DMS153 (cell line): ENCODE measurements at regions not wholly inside any gene's neighbourhood (a gene's known extent, or its start where the extent isn't known, plus 50 kb on each side); places are given as distances from the start of the nearest gene placed in this dataset.
"Not testable (repeated sequence)": the region's sequence is repeated elsewhere in the genome, so short reads cannot be mapped to it uniquely, and the experiment has no call there.

ENCODE experiments used
- DNase-seq: peaks from one replicate; lab custom pipeline; 2025; lab: John Stamatoyannopoulos, UW

GRCh38 chr3:181533811-181534210 is 177.9 kb upstream of the SOX2 start:
- no peak for DNase-seq

DNA sequence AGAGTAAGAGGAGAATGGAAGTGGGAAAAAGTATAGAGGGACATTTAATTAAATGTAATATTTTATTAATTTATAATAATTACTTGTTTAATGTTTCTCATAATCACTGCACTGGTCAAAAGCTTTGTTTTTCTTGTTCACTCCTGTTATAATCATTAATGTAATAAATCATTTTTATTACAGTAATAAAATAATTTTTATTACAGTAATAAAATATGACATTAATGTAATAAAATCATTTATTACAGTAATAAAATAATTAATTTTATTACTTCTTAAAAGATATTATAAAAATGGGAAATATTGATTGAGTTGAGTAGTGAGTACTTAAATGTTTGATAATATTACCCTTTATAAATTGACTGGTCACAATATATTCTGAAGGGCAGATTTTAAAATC is 181.1 kb upstream of the SOX2 start:
- no peak for DNase-seq

DNA sequence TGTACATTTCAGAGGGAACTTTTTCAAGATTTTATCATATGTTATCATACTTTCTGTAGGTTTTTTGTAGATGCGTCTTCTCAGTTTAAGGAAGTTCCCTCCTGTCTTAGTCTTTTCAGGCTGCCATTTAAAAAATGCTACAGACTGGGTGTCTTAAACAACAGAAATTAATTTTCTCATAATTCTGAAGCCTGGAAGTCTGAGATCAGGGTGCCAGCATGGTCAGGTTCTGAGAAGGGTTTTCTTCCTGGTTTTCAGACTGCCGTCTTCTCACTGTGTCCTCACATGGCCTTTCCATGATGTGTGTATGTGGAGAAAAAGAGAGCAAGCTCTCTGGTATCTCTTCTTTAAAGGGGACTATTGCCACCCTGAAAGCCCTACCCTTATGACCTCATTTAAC is 189.9 kb upstream of the SOX2 start:
- no peak for DNase-seq

GRCh38 chr3:181518222-181518621 is 193.5 kb upstream of the SOX2 start:
- no peak for DNase-seq

GRCh38 chr3:181512787-181513186 is 198.9 kb upstream of the SOX2 start:
- no peak for DNase-seq

- no peak for DNase-seq
Observed at GRCh38 chr3:181510500-181510899, 201.2 kb upstream of the SOX2 start.

- DNase-seq = no peak
Observed at GRCh38 chr3:181497358-181497757, 214.4 kb upstream of the SOX2 start.

GRCh38 chr3:181493423-181493822 is 218.3 kb upstream of the SOX2 start:
- DNase-seq = no peak

- no peak for DNase-seq
Observed at GRCh38 chr3:181488536-181488935, 223.2 kb upstream of the SOX2 start.

DNA sequence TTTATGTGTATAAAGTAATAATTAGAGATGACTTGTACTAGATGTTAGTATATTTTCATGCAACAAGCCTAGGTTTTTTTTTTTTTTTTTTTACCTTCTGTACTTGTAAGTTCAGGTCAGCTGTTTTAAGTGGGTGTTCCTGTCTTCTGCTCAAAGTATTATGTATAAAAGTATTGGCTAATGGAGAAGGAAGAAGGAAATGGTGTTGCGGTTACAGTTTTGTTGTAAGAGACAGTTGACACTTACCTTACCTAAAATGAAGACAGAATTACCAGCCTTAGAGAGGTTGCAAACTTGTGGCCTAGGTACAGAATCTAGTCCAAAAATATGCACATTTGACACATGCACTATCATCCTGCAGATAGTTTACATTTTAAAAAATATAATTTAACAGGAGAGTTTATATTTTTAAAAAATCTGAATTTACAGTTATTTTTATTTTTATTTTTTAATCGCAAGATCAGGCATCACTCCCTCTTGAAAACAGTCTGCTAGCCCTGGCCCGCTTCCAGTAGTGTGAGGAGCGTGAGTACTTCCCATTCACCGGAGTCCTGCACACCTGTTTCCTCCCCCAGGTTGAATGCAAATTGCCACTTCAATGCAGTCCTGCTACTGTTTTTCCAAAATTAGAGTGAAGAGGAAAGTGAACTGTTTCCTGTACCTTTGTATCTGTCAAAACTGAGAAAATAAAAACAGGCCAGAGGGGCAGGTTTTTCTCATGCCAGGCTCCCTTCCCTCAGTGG is 224.3 kb upstream of the SOX2 start:
- DNase-seq = peak; percentile 93

- DNase-seq = no peak
Observed at GRCh38 chr3:181486141-181486885, 225.4 kb upstream of the SOX2 start.

DNA sequence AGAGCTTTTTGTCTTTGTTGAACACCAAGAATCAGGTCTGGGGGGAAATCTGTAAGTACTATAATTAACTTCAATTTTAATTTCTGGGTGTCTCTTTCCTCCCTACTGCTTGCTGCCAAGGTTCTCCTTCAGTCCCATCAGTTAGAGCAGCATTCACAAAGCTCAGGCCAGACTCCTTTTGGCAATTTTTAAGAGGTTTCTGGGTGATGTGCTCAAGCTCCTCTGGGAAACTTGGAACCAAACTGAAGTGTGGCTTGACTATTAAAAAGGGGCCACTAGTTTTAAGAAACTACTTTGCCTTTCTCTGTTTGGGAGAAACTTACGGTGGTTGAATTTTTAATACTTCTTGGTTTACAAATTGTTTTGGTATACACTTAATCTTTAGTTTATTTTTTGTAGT is 227.7 kb upstream of the SOX2 start:
- no peak for DNase-seq

- not testable (repeated sequence) for DNase-seq
Observed at GRCh38 chr3:181475146-181475545, 236.6 kb upstream of the SOX2 start.

GRCh38 chr3:181470349-181470748 is 241.4 kb upstream of the SOX2 start:
- DNase-seq = no peak

- DNase-seq = no peak
Observed at GRCh38 chr3:181464033-181464694, 247.6 kb upstream of the SOX2 start.

- no peak for DNase-seq
Observed at GRCh38 chr3:181461381-181461780, 250.3 kb upstream of the SOX2 start.

DNA sequence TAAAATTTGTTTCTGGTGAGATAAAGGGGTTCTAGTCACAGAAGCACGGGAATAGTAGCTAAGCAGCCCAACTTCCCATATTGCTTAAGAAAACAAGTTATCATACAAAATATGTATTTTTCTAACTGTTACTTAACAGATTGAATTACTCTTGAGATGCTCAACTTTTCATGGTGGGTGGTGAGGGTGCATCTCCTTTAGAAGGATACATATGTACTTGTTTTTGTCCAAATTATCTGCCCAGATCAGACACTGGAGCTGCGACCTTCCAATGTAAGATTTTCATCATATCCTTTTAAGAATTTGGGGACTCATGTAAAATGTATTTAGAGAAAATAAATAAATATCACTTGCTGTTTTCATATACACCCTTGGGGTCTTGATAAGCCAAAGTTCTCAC is 252.2 kb upstream of the SOX2 start:
- no peak for DNase-seq

- DNase-seq = no peak
Observed at GRCh38 chr3:181458857-181459256, 252.9 kb upstream of the SOX2 start.

- DNase-seq = no peak
Observed at GRCh38 chr3:181457756-181458155, 254.0 kb upstream of the SOX2 start.

GRCh38 chr3:181457190-181457589 is 254.5 kb upstream of the SOX2 start:
- no peak for DNase-seq

GRCh38 chr3:181455276-181455675 is 256.4 kb upstream of the SOX2 start:
- no peak for DNase-seq

GRCh38 chr3:181454451-181455027 is 257.2 kb upstream of the SOX2 start:
- DNase-seq = no peak

GRCh38 chr3:181446741-181447140 is 265.0 kb upstream of the SOX2 start:
- no peak for DNase-seq
